ENCODE measurements at regions not wholly inside any gene's neighbourhood (a gene's known extent, or its start where the extent isn't known, plus 50 kb on each side); places are given as distances from the start of the nearest gene placed in this dataset.
"Not testable (repeated sequence)": the region's sequence is repeated elsewhere in the genome, so short reads cannot be mapped to it uniquely, and the experiment has no call there.

DNA sequence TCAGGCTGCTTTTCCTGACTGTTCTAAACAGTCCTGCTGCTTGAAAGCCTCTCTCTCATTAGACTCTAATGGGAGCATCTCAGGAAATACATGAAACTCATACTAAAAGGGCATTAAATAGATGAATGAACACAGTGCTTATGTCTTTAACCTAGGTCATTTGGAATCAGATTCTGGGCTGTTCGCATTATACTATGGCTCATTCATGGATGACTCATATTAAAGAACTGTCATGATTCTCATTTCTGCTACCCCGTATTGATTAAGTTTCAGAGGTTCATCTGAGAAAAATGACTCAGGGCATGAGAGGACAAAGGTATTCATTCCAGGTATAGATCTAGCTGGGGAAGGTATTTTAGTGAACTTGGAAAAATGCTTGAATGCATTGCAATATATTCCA, 335.5 kb downstream of the GJA1 start:
- DNase-seq = no peak

DNA sequence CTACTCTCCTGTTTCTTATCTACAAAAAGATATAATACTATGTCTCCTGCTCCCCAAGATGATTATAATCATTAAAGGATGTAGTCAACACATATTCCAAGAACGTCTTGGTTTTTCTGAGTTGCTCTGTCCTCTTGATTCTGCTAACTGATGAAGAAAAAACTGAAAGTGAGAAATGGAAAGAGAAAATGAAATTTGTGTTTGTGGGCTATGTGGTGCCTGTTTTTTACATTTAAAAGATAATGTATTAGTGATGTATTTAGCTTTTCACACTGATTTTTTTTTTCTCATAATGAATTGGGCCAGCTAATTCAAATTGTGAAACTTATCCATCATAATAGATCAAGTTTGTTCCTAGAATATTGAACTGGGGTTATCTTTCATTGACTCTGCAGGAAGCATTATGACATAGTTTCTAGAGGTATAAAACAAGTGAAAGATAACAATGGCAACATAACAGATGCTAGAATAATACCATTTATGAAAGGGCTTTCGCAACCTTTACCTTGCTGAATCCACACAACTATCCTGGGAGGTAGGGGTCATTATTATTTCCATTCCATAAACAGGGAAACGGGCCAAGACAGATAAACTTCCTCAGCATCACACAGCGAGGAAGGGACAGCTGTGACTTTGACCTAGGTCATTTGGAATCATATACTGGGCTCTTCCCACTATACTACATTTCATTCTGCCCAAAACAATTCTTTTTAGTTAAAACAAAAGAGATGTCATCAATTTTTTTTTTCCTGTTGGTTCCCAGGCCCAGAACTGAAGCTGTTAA, 336.7 kb downstream of the GJA1 start:
- DNase-seq = no peak

GRCh38 chr6:121776054-121776453, 340.6 kb downstream of the GJA1 start:
- no peak for DNase-seq

DNA sequence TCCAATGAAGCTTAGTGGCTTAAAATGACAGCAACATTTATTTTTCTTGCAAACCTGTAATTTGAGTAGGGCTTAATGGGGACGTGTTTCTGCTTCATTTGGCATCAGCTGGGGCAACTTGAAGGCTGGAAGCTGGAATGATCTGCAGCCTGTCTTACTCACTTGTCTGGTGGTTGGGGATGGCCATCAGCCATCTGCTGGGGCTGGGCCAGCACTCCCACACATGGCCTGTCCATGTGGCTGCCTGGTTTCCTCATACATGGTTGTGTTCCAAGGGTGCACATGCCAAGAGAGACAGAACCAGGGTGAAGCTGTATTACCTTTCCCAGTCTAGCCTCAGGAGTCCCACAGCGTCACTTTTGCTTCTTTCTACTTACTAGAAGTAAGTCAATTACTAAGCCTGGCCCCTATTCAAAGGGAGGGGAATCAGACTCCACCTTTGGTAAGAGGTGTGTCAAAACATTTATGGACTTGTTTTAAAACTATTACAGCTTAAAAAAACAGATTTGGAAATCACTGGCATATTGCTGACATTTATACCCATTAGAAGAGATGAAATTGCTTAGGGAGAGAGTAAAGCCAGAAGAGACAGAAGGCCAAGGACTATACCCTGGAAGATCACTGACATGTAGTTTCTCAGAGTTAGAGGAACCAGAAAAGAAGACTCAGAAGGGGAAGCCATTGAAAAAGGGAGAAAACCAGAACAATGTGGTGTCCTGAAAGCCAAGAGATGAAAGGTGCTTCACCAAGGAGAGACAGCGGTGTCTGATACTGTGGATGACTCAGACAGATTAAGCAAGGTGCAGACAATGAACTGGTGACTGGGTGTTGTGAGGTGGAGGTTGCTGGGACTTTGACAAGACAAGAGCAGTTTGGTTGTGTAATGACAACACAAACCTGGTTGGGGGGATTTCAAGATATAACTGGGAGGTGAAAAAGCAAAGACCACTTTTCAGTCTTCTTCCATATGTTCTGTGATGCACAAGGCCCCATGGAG, 345.2 kb downstream of the GJA1 start:
- DNase-seq = no peak

DNA sequence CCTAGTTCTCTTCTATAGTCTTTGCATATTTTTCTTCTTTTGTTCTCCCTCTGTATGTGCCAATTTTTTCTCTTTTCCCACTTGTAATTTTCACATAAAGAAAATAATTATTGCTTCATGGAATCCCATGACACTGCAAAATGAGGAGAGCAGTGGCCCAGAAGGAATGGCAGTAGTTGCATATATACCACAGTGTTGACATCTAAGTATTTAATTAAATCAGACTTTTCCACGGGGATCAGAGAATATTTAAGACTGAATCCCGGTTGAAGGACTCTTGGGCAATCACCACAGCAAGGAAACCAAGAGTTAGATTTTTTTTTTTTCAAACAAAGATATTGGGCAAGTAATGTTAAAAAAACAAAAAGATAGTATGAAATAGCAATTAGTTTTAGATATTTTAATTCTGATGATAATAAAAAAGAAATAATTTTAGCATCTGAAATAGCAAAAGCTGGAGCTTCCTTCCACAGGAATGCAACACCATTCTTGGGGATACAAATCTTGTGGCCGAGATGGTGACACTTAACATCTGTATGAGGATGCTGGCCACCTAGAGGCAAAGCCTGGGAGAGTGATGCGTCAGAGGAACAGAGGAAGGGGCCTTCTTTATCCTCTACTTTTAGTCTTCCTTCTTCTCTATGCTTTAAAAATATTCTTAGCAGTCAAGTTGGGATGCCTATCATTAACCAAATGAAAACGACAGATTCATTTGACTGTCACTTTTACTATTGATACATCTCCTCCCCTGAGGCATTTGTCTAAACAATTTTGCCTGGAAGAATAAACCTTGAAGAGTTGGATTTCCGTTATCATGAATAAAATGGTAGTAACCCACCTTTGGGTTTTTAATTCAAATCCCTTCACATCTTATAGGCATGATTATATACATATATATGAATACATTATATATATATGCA, 356.2 kb downstream of the GJA1 start:
- DNase-seq = no peak

- no peak for DNase-seq
These were observed 359.2 kb downstream of the GJA1 start for GRCh38 chr6:121794630-121795029.

DNA sequence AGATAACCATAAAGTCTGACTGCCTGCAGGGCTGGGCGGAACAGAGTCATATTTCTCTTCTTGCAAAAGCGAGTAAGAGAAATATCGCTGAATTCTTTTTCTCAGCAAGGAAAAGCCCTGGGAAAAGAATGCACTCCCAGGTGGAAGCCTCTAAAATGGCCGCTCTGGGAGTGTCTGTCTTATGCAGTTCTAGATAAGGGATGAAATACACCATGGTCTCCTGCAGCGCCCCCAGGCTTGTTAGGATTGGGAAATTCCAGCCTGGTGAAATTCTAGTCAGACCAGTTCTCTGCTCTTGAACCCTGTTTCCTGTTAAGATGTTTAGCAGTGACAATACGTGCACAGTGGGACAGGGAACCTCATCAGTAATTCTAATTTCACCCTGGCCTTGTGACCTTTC, 362.2 kb downstream of the GJA1 start:
- not testable (repeated sequence) for DNase-seq

DNA sequence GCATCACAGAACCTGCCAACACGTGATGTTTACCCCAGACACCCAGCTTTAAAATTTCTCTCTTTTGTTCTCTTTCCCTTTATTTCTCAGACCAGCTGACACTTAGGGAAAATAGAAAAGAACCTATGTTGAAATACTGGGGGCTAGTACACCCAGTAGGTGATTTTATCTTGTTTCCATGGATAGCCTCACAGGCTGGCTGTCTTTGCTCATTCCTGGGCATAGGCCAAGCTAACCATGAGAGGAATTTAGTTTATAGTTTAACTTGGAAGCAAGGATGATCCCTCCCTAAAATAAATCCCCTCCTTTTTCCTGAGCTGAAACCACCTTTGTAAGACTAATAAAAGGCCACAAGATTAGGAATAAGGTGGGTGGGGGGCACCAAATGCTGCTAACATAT, 362.7 kb downstream of the GJA1 start:
- DNase-seq = not testable (repeated sequence)

DNA sequence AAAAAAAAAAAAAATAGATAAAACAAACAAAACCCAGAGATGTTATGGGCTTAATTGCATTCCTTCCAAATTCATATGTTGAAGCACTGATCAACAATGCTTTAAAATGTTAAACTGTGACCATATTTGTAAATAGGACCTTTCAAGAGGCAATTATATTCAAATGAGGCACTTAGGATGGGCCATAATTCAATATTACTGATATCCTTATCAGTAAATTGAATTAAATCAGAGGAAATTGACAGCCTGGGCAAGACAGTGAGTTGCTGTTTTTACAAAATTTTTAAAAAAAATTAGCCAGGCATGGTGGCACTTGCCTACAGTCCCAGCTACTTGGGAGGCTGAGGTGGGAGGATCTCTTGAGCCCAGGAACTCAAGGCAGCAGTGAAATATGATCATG, 364.1 kb downstream of the GJA1 start:
- DNase-seq = no peak

- DNase-seq = no peak
These were observed 364.6 kb downstream of the GJA1 start for GRCh38 chr6:121800047-121800446.

DNA sequence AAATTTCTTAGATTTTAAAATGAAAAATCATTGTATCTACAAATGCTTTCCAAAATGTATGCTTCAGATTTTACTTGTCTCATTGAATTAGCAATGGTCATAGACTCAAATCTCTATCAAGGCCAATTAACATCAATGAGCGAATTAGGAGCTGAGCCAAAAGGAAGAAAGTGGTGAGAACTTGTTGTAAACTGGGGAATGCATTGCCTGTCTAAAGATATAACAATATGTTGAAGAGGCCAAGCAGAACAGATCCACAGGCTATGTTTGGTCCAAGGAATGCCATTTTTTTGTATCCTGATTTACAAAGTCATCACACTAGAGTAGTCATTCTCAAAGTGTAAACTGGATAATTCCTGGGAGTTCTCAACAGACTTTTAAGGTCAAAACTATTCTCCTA, 370.7 kb downstream of the GJA1 start:
- no peak for DNase-seq

DNA sequence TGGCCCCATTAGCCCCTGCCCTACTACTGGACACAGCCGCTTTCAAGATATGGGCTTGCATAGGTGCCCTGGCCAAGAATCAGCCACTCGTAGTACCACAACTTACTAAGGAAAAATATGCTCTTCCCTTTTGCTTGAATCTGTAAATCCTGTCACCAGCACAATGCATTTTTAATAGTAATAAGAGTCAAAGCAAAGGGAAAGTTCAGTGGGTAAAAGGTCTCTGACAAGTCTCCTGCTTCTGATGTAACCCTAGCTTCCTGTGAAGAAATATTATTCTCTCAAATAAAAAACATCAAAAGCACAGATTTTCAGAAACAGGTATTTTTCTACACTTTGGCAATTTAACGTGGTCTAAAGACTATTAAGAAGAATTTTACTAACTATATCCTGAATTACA, 373.8 kb downstream of the GJA1 start:
- no peak for DNase-seq

DNA sequence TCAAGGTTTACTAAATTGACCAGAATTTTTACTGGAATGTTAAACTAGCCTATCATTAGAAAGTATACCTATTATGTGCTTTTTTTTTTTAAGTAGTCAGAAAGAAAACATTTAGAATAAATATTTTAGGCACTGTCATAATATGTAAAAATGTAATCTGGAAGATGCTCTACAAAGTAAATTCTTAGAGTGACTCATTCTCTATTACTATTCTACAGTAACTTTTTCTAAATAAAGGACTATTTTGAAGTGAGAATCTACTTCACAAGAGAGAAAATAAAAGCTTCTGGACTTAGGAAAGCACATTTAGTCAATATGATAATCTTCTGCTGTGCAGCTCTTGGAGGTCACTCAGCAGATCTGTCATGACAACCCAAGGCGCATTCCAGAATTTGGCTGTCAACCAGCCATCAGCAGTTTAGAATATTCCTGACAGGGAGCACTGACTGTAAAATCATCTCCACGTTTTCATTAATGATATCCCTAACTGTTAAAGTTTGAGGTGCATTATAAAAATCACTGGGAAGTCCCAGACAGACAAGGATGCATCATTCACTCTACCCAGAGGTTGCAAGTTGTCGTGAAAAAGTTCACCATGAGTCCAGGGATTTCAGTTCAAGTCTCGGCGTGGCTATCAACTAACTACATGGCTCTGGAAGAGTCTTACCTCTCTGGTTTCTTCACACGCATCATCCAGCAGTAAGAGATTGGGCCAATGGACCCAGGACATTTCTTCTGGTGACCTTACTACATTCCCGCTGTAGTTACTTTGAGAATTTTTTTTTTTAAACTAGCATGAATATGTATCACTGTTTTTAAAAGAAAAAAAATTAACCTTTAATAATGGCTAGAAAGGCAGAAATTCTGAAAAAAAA, 374.9 kb downstream of the GJA1 start:
- no peak for DNase-seq

- no peak for DNase-seq
These were observed 375.7 kb downstream of the GJA1 start for GRCh38 chr6:121811106-121811505.

DNA sequence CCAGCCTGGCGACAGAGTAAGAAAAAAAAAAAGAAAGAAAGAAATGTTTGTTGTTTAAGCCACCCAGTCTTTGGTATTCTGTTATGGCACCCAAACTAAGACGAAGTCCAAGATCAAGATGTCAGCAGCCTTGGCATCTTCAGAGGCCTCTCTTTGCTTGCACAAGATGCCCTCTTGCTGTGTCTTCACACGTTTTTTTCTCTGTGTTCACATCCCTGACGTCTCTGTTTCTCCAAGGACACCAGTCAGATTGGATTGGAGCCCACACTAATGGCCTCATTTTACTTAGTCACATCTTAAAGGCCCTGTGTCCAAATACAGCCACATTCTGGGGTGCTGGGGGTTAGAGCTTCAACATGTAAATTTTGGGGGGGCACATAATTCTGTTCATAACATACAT, 380.9 kb downstream of the GJA1 start:
- no peak for DNase-seq

GRCh38 chr6:121816906-121817540, 381.6 kb downstream of the GJA1 start:
- no peak for DNase-seq

DNA sequence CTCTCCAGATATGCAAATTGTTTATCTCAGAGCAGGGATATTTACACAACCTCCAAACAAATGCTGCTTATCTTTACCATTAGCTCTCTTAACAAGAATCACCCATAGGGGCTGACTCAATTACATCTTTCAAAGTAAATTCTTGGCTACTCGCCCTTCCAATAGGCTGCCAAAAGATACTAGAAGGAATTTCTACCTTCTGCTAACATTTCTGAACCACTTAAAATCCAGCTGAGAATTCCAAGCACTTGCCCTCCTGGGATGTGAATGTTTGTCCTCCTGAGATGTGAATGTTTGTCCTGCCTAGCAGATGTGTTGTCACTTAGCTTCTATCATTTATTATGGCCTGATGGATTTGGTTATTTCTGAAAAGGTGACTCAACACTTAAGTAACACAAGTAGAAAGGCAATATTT, 388.0 kb downstream of the GJA1 start:
- no peak for DNase-seq

GRCh38 chr6:121826156-121826810, 390.8 kb downstream of the GJA1 start:
- DNase-seq = no peak

GRCh38 chr6:121828146-121828886, 392.9 kb downstream of the GJA1 start:
- DNase-seq = no peak

GRCh38 chr6:121830736-121831135, 395.3 kb downstream of the GJA1 start:
- no peak for DNase-seq
